Calu3 (cell line): ENCODE measurements at regions not wholly inside any gene's neighbourhood (a gene's known extent, or its start where the extent isn't known, plus 50 kb on each side); places are given as distances from the start of the nearest gene placed in this dataset.
"Not testable (repeated sequence)": the region's sequence is repeated elsewhere in the genome, so short reads cannot be mapped to it uniquely, and the experiment has no call there.

Source experiments
- BruUV-seq: library from RNA; stranded (reverse); fragments of 400-500 nt; replicated peaks from 2 replicates; lab custom pipeline; 2021; lab: Mats Ljungman, UMichigan
- CTCF ChIA-PET: fragments of 300-600 bp; sonication (Branson Sonifier 250); formaldehyde crosslinking; loops from one replicate; lab custom pipeline; 2022; ENCODE audit warnings: antibody characterized with exemption; lab: Charles Lee
- DNase-seq: peaks from one replicate; pipeline ENCODE4 v3.0.0; 2022
- H3K27ac Mint-ChIP-seq: one replicate; pipeline ENCODE4 v1.8.0; 2022; ENCODE audit warnings: mixed read lengths; ENCODE audit not compliant: unreplicated experiment
- H3K27me3 Mint-ChIP-seq: one replicate; pipeline ENCODE4 v1.8.0; 2022; ENCODE audit warnings: mixed read lengths; ENCODE audit not compliant: unreplicated experiment
- H3K36me3 Mint-ChIP-seq: one replicate; pipeline ENCODE4 v1.8.0; 2022; ENCODE audit warnings: mild to moderate bottlenecking, moderate library complexity, mixed read lengths; ENCODE audit not compliant: insufficient read depth, unreplicated experiment
- H3K4me1 Mint-ChIP-seq: one replicate; pipeline ENCODE4 v1.8.0; 2022; ENCODE audit warnings: mild to moderate bottlenecking, low read depth, mixed read lengths; ENCODE audit not compliant: unreplicated experiment
- H3K4me3 Mint-ChIP-seq: one replicate; pipeline ENCODE4 v1.8.0; 2022; ENCODE audit warnings: mild to moderate bottlenecking, low read depth, moderate library complexity, mixed read lengths; ENCODE audit not compliant: unreplicated experiment
- H3K9me3 Mint-ChIP-seq: one replicate; pipeline ENCODE4 v1.8.0; 2022; ENCODE audit warnings: low read depth, mixed read lengths; ENCODE audit not compliant: unreplicated experiment
- CTCF ChIP-seq: fragments of 200-600 bp; IDR thresholded peaks from one replicate; pipeline ENCODE4 v1.8.0; 2022; ENCODE audit warnings: antibody characterized with exemption; ENCODE audit not compliant: unreplicated experiment
- intact Hi-C: fragments of 100-400 bp; cut with micrococcal nuclease; formaldehyde crosslinking; loops from one replicate; pipeline ENCODE4 v1.10.0; 2022; ENCODE audit not compliant: unreplicated experiment

GRCh38 chr1:213418268-213419071 lies 367.4 kb downstream of the RPS6KC1 start:
- Mint-ChIP-seq H3K27me3 (peaks cover 81% of the 10 kb centered on the region), H3K36me3 (no peaks in the 10 kb centered on the region), H3K27ac (no peak overlapping the region), H3K4me3 (no peak overlapping the region), H3K4me1 (no peaks in the 10 kb centered on the region), H3K9me3 (no peaks in the 10 kb centered on the region)
- no peak for DNase-seq
- intact Hi-C loops, result loop anchor here (2.0 kb wide), 1 partner anchor 174 kb away; no protein-coding TSS in a partner anchor
- BruUV-seq, result no TSS peak
- TF ChIP-seq CTCF, result no peak
- CTCF ChIA-PET, result no interaction called here

DNA sequence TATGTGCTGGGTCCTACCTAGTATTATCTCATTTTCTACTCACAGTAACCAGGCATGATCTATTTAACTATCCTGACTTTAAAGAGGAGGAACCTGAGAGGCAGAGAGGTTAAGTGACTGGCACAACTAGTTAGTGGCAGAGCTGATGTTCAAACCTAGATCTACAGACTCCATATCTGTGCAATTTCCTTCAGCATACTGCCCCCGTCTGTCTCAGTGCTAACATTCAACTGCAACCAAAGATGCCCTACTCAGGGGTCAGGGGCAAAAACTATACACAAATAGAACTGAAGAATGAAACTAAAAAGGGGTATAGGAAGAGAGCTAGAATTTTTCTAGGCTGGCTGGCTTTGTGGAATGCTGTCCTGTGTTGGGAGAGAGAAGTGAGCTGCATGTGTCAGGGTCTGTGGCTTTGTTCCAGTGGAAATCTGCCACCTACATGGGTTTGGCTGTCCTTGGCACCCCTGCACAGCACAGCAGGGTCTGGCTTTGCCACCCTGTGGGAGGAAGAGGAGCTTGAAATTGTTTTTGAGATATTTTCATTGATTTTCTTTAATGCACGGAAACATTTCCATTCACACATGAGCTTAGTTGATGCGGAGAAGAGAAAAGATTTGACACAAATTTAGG lies 368.5 kb downstream of the RPS6KC1 start:
- no peaks in the 10 kb centered on the region for H3K36me3 Mint-ChIP-seq
- BruUV-seq, result no TSS peak
- peaks cover 82% of the 10 kb centered on the region for H3K27me3 Mint-ChIP-seq
- TF ChIP-seq CTCF, result no peak
- no peak for DNase-seq
- H3K4me1 Mint-ChIP-seq, result no peaks in the 10 kb centered on the region
- CTCF ChIA-PET, result no interaction called here
- intact Hi-C loops, result loop anchor here (2.0 kb wide), 1 partner anchor 175 kb away; no protein-coding TSS in a partner anchor
- H3K4me3 Mint-ChIP-seq, result no peak overlapping the region
- no peaks in the 10 kb centered on the region for H3K9me3 Mint-ChIP-seq
- H3K27ac Mint-ChIP-seq, result no peak overlapping the region

- H3K27me3 Mint-ChIP-seq, result peaks cover 82% of the 10 kb centered on the region
- H3K4me1 Mint-ChIP-seq, BruUV-seq, DNase-seq, CTCF ChIA-PET, H3K9me3 Mint-ChIP-seq, H3K36me3 Mint-ChIP-seq, H3K4me3 Mint-ChIP-seq, intact Hi-C loops, H3K27ac Mint-ChIP-seq: not testable (repeated sequence)
These were observed 370.1 kb downstream of the RPS6KC1 start for GRCh38 chr1:213421178-213421577.

- no peaks in the 10 kb centered on the region for H3K36me3 Mint-ChIP-seq
- no peaks in the 10 kb centered on the region for H3K9me3 Mint-ChIP-seq
- H3K27me3 Mint-ChIP-seq, result peaks cover 69% of the 10 kb centered on the region
- no TSS peak for BruUV-seq
- intact Hi-C loops, result no loop called here
- TF ChIP-seq CTCF, result no peak
- CTCF ChIA-PET, result no interaction called here
- no peak overlapping the region for H3K4me3 Mint-ChIP-seq
- no peak for DNase-seq
- H3K4me1 Mint-ChIP-seq, result no peaks in the 10 kb centered on the region
- no peak overlapping the region for H3K27ac Mint-ChIP-seq
These were observed 372.0 kb downstream of the RPS6KC1 start for GRCh38 chr1:213423041-213423440.
